Activated CD4-positive, alpha-beta T cell treated with anti-CD3 and anti-CD28 coated beads, Interleukin-2, amount 50 U/mL, for 24 hours (primary cell): ENCODE measurements at regions not wholly inside any gene's neighbourhood (a gene's known extent, or its start where the extent isn't known, plus 50 kb on each side); places are given as distances from the start of the nearest gene placed in this dataset.
"Not testable (repeated sequence)": the region's sequence is repeated elsewhere in the genome, so short reads cannot be mapped to it uniquely, and the experiment has no call there.

Experiments
- DNase-seq, 2 donors: peaks; one replicate each; pipeline ENCODE4 v3.0.0-alpha.2; 2020; ENCODE audit warnings: low read depth in 1 of 2, low spot score in 1 of 2

DNA sequence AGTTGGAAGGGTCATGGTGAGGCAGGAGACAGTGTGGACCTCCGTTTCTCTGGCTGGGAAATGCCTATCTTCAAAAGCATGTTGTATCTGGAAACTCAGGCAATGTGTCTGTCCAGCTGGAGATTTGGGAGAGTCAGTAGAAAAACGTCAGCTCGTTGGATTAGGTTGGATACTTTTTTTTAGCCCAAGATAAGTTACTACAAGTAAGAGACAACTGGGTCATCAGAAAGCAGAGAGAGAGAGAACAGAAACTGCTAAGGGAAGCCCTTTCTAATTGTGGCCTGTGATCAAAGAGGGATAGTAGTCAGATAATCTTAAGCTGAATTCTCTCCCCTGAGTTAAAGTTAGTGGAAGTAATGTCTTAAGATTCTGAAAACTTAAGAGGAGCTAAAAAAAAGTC lies 78.9 kb upstream of the ZNF280D start:
- DNase-seq, result no peak

- no peak for DNase-seq
Observed at GRCh38 chr15:56811586-56811985, 78.3 kb upstream of the ZNF280D start.

DNA sequence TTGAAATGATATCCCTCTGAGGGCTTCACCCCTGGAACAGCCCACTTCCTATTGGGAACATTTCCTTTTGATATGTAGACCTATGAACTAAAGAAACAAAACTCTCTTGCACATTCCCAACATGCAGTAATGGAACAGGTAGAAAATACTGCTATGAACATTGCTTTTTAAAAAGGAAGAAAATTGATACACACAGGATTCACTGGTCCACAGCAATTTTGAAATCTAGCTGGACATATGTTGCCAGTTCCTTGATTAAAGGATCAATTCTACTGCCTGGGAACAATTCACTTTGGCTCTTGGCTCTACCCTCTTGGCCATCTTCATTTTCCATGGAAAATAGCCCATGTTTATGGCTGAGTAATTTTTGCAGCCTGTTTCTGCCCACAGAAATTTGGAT lies 74.9 kb upstream of the ZNF280D start:
- no peak for DNase-seq

DNA sequence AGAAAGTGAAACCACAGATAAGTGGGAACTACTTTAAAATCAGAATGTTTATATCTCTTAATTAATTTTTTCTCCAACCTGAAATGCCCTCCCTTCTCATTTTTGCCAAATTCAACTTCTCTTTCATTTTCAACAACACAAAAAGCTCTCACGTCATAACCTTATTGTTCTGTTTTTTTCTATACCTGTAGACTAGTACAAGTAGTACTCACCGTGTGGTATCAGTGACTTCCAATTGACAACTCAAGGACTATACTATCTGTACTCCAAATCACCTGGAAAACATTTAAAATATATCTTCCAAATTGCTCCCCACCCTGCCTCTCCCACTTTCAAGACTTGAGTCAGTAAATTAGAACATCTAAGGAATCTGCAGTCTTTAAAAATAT lies 72.8 kb upstream of the ZNF280D start:
- DNase-seq, result no peak

- no peak for DNase-seq
Observed at GRCh38 chr15:56805466-56806147, 72.3 kb upstream of the ZNF280D start.

GRCh38 chr15:56804938-56805337 lies 71.6 kb upstream of the ZNF280D start:
- DNase-seq, result no peak

DNA sequence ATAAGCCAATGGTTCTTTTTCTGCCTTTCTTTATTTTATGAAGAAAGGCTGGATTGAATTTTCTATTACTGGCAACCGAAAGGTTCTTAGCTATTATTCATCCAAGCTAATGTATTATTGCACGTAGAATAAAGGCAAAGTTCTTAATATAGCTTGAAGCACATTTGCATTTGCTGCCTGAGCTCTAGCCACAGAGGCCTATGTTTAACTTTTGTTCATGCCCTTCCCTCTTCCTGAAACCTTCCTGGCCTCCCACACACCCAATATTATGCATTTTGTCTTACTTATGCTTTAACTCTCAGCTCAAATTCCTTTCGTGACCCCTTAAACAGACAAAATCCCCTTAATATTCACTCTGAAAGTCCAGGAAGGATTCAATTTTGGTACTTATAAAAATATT lies 71.0 kb upstream of the ZNF280D start:
- no peak for DNase-seq

GRCh38 chr15:56802161-56802560 lies 68.9 kb upstream of the ZNF280D start:
- no peak for DNase-seq

DNA sequence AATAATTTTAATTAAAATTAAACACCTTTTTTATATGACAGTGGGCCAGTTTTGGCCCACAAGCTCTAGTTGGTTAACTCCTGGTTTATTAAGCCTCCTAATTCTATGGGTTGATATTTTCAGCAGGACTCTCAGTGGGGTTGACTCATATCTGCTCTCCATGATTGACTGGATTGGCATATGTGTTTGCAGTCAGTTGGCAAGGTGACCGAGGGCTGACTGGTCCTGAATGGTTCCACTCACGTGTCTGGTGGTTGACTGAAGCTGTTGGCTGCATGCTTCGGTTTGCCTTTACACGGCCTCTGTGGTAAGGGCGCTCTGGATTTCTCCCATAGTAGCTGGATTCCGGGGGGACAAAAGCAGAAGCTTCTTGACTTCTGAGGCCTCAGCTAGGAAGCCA lies 65.3 kb upstream of the ZNF280D start:
- no peak for DNase-seq

GRCh38 chr15:56797720-56798275 lies 64.5 kb upstream of the ZNF280D start:
- no peak for DNase-seq

DNA sequence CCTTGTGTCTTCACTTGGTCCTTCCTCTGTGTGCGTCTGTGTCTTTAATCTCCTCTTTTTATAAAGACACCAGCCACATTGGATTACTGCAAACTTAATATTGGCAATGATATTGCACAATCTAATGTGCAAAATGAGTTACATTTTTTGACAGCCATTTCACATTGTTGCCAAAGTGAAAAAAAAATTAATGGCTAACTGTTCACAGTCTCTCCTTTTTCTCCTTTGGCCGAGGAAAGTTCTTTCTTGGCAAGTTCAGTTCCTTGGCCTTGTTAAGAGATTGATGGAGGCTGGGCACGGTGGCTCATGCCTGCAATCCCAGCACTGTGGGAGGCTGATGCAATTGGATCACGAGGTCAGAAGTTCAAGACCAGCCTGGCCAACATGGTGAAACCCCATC lies 62.2 kb upstream of the ZNF280D start:
- no peak for DNase-seq

DNA sequence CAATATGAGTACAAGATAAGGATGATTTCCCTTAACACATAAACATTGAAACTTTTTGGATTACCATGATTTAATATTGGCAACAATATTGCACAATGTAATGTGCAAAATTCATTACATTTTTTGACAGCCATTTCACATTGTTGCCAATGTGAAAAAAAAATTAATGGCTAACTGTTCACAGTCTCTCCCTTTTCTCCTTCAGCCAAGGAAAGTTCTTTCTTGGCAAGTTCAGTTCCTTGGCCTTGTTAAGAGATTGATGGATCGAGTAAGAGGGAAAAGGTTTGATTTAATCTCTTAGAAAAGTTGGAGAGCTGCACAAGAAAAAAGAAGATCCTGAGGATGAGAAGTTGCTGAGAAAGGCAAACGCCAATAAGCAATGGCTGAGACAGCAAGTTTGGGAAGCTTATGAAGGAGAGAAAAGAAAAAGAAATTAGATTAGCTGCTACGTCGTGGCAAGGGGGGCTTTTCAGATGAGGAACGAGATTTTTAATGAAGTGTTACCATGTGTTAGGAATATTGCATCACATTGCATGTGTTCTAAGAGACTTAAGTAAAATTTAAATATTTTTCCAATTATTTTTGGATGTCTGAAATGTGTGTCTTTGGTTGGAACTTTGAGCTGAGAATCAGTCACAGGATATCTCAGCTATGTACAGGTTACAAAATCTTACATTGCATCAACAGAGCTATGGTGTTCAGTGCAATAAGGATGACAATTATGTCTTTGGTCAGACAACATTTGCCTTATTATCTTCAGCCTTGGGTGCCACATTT lies 61.4 kb upstream of the ZNF280D start:
- no peak for DNase-seq

DNA sequence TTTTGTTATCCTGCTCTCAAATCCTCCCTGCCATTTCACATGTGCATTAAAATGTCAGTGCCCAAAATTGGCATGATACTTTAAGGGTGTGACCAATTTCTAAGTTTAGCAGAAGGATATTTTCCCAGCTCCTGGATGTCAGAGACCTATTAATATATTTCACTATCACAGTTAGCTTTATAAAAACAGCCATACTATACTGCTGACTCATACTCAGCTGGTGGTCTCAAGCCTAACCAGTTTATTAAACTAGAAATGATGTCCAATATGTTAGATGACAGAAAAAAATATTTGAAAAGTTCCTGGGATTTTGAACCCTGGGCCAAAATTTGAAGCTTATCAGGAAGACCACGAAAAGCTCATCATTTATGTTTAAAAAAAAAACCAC lies 60.9 kb upstream of the ZNF280D start:
- no peak for DNase-seq

DNA sequence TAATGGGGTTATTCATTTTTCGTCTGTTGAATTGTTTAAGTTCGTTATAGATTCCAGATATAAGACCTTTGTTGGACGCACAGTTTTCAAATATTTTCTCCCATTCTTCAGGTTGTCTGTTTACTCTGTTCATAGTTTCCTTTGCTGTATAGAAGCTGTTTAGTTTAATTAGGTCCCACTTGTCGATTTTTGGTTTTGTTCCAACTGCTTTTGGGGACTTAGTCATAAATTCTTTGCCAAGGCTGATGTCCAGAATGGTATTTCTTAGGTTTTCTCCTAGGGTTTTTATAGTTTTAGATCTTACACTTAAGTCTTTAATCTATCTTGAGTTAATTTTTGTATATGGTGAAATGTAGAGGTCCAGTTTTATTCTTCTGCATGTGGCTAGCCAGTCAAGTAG lies 58.9 kb upstream of the ZNF280D start:
- DNase-seq, result no peak

DNA sequence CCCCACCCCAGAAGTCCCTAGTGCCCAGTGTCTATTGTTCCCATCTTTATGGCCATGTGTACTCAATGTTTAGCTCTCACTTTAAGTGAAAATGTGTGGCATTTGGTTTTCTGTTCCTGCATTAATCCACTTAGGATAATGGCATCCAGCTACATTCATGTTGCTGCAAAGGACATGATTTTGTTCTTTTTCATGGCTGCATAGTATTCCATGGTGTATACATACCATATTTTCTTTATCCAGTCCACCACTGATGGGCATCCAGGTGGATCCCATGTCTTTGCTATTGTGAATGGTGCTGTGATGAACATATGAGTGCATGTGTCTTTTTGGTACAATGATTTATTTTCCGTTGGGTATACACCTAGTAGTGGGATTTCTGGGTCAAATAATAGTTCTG lies 58.2 kb upstream of the ZNF280D start:
- DNase-seq, result not testable (repeated sequence)

- DNase-seq, result no peak
Observed at GRCh38 chr15:56788359-56788758, 55.0 kb upstream of the ZNF280D start.

GRCh38 chr15:56786966-56787365 lies 53.7 kb upstream of the ZNF280D start:
- DNase-seq, result no peak

DNA sequence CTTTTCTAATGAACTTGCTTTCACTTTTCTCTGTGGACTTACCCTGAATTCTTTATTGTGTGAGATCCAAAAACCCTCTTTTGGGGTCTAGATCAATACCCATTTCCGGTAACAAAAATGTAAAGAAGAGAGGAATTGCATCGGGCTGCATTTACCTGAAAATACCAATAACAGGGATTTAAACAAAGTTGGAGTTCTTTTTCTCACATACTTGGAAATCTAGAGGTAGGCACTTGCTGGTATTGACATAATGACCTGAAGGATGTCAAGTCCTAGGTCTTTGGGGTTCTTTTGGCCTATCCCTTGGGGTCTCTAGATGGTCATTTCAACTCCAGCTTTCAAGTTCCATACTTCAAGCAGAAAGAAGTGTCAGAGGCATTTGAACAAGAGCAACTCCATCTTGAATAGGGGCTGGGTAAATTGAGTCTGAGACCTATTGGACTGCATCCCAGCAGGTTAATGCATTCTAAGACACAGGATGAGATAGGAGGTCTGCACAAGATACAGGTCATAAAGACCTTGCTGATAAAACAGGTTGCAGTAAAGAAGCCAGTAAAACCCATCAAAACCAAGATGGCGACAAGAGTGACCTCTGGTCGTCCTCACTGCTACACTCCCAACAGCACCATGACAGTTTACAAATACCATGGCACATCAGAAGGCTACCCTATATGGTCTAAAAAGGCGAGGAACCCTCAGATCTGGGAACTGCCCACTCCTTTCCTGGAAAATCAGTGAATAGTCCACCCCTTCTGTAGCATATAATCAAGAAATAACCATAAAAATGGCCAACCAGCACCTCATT lies 50.8 kb upstream of the ZNF280D start:
- no peak for DNase-seq

DNA sequence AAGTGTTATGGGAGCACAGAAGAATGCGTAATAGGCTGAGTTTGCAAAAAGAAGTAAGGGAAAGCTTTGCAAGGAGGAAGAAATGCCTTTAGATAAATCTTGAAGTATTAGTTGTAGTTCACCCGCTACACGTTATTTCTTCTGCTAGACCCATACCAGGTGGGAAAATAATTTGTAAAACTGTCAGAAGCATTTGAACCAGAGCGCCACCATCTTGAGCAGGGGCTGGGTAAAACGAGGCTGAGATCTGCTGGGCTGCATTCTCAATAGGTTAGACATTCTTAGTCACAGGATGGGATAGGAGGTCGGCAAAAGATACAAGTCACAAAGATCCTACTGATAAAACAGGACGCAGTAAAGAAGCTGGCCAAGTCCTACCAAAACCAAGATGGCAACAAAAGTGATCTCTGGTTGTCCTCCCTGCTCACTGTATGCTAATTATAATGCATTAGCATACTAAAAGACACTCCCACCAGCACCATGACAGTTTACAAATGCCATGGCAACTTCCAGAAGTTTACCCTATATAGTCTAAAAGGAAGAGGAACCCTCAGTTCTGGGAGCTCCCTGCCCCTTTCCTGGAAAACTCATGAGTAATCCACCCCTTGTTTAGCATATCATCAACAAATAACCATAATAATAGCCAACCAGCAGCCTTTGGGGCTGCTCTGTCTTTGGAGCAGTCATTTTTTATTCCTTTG lies 50.0 kb upstream of the ZNF280D start:
- no peak for DNase-seq
